ENCODE measurements at regions not wholly inside any gene's neighbourhood (a gene's known extent, or its start where the extent isn't known, plus 50 kb on each side); places are given as distances from the start of the nearest gene placed in this dataset.

DNA sequence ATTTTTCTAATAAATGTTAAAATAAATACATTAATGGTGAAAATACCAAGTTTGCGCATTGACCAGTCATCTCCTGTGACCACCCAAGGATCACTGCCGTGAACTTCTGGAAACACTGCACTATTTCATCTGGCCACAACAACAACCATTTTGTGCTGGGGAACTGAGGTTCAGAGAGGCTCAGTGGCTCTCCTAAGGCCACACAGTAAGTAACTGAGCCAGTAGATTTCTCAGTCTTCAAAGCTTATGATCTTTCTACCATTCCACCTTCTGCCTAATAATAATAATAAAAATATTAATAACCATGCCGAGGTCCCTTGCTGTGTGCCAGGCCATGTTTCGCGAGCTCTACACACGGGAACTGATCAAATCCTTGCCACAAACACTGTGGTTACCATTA lies 182.0 kb downstream of the IRF8 start:
- TF ChIP-seq CTCF (IDR thresholded peaks at IDR 0.05): no peak
- no peak for TF ChIP-seq POLR2AphosphoS5 (IDR thresholded peaks at IDR 0.05)
- no peak for TF ChIP-seq POLR2A (IDR thresholded peaks at IDR 0.05)
